Neural progenitor cell (in vitro differentiated cells): ENCODE measurements at regions not wholly inside any gene's neighbourhood (a gene's known extent, or its start where the extent isn't known, plus 50 kb on each side); places are given as distances from the start of the nearest gene placed in this dataset.
"Not testable (repeated sequence)": the region's sequence is repeated elsewhere in the genome, so short reads cannot be mapped to it uniquely, and the experiment has no call there.

ENCODE experiments used
- EZH2 ChIP-seq: fragments of 200-600 bp; sonication (generic); IDR thresholded peaks from 2 replicates; pipeline ENCODE4 v1.6.1; 2017; ENCODE audit warnings: antibody characterized with exemption, mild to moderate bottlenecking, moderate library complexity
- EZH2phosphoT487 ChIP-seq: fragments of 200-600 bp; sonication (generic); IDR thresholded peaks from 2 replicates; pipeline ENCODE4 v1.6.1; 2017; ENCODE audit warnings: antibody characterized with exemption
- TF ChIP-seq, protein P1 (sequence below): fragments of 200-600 bp; sonication (generic); IDR thresholded peaks from 2 replicates; pipeline ENCODE4 v1.5.1; 2017; ENCODE audit warnings: antibody characterized with exemption, mild to moderate bottlenecking

DNA sequence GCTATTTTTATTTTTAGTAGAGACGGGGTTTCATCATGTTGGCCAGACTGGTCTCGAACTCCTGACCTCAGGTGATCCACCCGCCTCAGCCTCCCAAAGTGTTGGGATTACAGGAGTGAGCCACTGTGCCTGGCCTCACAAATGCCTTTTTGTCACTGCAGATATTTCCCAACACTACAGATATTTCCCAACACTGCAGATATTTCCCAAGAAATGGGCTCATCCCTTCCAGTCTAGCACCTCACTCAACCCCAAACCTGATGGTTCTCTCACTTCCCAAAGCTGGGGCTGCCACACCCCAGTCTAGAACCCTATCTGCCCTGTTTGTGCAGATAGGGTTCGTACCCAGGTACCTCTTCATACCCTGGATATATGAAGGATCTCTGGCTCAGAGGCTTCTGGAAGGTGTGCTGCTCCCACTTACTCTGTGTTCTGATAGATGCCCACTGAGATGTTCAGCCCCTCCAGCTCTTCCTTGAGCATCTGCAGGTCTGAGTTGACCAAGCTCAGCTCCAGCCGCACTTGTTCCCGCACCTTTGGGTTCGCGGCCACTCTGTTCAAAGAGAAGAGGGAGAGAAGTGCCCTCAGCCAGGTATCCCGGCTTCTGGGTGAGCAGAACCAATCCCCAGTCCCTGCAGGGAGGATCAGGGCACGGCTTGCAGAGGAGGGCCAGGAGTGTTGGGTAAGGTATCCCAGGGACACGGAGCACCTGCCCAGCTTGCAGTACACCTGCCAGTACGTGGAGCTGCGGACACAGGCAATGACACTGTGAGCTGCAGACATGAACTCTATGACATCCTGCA, 265.1 kb downstream of the GOLGA6L6 start:
- TF ChIP-seq, protein P1, sequence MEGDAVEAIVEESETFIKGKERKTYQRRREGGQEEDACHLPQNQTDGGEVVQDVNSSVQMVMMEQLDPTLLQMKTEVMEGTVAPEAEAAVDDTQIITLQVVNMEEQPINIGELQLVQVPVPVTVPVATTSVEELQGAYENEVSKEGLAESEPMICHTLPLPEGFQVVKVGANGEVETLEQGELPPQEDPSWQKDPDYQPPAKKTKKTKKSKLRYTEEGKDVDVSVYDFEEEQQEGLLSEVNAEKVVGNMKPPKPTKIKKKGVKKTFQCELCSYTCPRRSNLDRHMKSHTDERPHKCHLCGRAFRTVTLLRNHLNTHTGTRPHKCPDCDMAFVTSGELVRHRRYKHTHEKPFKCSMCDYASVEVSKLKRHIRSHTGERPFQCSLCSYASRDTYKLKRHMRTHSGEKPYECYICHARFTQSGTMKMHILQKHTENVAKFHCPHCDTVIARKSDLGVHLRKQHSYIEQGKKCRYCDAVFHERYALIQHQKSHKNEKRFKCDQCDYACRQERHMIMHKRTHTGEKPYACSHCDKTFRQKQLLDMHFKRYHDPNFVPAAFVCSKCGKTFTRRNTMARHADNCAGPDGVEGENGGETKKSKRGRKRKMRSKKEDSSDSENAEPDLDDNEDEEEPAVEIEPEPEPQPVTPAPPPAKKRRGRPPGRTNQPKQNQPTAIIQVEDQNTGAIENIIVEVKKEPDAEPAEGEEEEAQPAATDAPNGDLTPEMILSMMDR, result not testable (repeated sequence)
- not testable (repeated sequence) for TF ChIP-seq EZH2, EZH2phosphoT487
